GM21423 (cell line): ENCODE measurements at regions not wholly inside any gene's neighbourhood (a gene's known extent, or its start where the extent isn't known, plus 50 kb on each side); places are given as distances from the start of the nearest gene placed in this dataset.
"Not testable (repeated sequence)": the region's sequence is repeated elsewhere in the genome, so short reads cannot be mapped to it uniquely, and the experiment has no call there.

ENCODE experiments used
- ATAC-seq: cut with Tn5 transposase; IDR thresholded peaks from one replicate; pipeline ENCODE4 v1.9.1; 2021; ENCODE audit warnings: mild to moderate bottlenecking, moderate library complexity; ENCODE audit not compliant: unreplicated experiment

- no peak for ATAC-seq
Observed at GRCh38 chr18:61628085-61628484, 264.7 kb downstream of the RNF152 start.

DNA sequence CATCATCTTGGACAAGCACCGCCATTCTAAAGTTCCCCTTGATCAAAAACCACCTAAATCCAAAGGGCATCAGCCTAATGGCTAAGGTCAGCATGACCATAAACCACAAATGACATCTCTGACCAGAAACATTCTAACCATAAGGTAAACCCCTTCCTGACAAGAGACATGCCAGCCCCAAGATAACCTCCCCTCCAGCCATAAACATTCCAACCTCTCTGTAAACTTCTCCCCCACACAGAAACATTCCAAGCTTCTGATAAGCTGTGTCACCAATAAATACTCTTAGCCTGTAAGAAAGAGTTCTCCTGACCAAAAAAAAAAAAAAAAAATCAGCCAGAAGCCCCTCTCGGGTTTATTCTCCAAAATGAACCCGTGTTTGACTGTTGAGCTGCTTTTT, 268.2 kb downstream of the RNF152 start:
- not testable (repeated sequence) for ATAC-seq

DNA sequence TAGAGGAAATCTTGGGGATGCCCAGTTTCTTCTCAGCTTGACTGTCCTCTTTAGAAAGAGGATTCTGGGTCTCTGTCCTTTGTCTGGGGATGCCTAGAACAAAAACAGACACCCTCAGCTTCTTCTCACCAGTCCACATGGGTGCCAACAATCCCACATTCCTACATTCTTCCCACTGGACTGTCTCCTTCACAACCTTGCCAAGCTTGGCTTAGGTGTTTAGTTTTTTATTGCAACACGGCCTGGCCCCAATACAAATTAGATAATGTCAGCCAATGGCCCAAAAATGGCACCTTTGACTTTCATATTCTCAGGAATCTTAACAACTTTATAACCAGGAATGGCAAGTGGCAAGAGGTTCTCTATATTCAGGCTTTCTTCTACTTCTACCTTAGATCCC, 273.0 kb downstream of the RNF152 start:
- ATAC-seq = no peak

- ATAC-seq = no peak
Observed at GRCh38 chr18:61618816-61619215, 274.0 kb downstream of the RNF152 start.

DNA sequence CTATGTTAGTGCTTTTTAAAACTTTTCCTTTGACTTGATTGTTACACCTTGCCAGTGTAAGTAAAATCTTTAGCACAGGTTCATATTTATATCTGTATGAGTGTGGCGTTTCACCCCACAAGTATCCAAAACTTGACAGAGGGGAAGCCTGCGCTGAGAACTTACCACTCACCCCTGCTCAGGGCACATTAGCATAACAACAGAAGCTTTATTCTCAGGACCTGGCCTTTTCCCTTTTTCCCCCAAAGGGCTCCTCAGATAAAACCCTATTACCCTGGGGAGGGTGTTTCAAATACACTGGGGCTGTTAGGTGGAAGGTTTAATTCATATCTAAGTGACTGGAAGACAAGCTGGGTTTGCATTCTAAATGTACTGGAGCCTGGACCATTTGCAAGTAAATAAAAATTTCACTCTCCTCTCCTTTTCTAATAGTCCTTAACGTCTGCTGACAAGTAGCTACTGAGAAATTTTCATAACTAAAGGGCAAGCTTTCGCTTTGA, 276.6 kb downstream of the RNF152 start:
- no peak for ATAC-seq

GRCh38 chr18:61612517-61612916, 279.3 kb downstream of the CDH20 start:
- no peak for ATAC-seq

- no peak for ATAC-seq
Observed at GRCh38 chr18:61609131-61609530, 275.9 kb downstream of the CDH20 start.

GRCh38 chr18:61608316-61608715, 275.1 kb downstream of the CDH20 start:
- no peak for ATAC-seq

- ATAC-seq = no peak
Observed at GRCh38 chr18:61607867-61608266, 274.6 kb downstream of the CDH20 start.

DNA sequence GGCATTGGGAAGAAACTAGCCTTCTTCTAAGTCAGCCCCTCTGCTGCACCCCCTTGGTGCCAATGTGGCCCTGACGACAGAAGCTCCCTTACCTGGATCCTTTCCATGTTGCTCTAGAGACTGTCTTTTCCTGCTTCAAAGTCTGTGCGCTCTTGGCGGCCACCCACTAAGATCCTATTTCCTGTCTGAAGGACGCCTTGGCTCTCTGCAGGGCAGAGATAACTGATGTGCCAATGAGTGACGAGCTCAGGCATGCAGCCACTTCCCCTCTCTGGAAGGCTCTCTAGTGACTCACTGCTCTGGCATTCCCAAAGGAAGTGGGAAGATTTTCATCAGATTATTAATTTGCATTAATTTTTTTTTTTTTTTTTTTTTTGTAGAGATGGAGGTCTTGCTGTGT, 273.5 kb downstream of the CDH20 start:
- ATAC-seq = no peak

- ATAC-seq = no peak
Observed at GRCh38 chr18:61606068-61606660, 272.9 kb downstream of the CDH20 start.

DNA sequence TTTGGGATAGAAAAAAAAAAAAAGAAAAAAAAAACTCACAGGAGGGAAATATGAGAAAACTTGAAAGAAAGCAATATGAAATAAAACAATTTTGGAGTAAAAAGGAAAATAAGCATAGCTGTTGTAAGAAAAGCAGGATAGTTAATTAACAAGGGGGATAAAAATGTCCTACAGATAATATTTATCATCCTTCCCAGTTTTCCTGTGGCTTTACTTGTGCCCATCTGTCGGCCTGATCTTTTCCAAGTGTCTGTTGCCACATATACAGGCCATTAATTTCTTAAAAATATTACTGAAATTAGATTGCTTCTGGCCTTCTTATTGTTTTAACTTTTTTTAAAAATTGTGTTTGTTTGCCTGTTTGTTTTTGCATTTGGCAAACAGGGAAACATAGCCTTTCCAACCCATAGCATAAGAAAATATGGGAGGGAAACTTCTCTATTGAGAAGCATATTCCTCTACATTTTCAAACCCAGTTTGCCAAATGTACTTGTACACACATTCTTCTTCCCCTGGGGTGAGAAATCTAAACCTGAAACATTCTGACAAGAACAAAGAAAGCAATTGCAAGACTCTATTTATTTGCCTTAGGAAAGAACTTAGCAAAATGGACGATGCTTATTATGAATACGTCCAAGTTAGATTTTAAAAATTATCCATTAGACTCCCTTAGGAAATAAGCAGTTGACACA, 272.3 kb downstream of the CDH20 start:
- ATAC-seq = no peak
